HG02763 (cell line): ENCODE measurements at regions not wholly inside any gene's neighbourhood (a gene's known extent, or its start where the extent isn't known, plus 50 kb on each side); places are given as distances from the start of the nearest gene placed in this dataset.
"Not testable (repeated sequence)": the region's sequence is repeated elsewhere in the genome, so short reads cannot be mapped to it uniquely, and the experiment has no call there.

Source experiments
- ATAC-seq: cut with Tn5 transposase; IDR thresholded peaks from one replicate; pipeline ENCODE4 v1.9.1; 2021; ENCODE audit warnings: mild to moderate bottlenecking, moderate library complexity; ENCODE audit not compliant: unreplicated experiment

- no peak for ATAC-seq
Observed at GRCh38 chr6:137968901-137969300, 101.8 kb downstream of the TNFAIP3 start.

- ATAC-seq: no peak
Observed at GRCh38 chr6:137969874-137970273, 102.8 kb downstream of the TNFAIP3 start.

DNA sequence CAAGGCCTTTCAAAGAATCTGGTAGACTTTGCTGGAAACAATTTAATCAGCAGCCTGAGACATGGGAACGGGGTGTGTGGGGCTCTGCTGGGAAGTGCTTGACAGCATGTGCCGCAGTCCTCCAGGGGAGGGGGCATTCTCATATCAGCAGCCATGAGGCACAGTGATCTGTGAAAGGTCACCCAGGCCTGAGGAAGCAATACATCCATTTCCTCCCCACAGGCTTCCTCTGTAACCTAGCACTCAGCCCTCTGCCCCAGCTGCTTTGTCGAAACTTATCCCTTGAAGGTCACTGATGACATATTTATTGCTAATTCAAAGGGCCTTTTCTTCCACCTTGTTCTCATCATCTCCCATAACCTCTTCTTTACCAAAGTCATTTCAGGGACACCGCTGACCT is 103.3 kb downstream of the TNFAIP3 start:
- ATAC-seq: no peak

GRCh38 chr6:137973201-137973600 is 106.1 kb downstream of the TNFAIP3 start:
- no peak for ATAC-seq

GRCh38 chr6:137975188-137975940 is 108.3 kb downstream of the TNFAIP3 start:
- ATAC-seq: peak; percentile 41

DNA sequence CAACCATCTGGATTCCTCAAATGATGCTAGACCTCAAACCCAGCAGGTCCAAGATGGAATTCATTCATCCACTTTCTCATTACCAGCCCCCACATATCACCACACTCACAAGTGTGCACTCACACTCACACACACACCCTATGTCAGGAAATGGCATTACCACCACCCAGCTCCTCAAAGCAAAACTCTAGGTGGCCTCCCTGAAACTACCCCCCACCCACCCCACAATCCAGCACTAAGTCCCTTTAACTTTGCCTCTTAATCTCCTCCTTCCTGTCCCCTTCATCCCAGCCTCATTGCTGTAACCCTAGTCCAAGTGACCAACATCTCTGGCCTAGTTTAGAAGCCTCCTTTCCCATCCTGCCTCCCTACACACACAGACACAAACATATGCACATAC is 109.4 kb downstream of the TNFAIP3 start:
- no peak for ATAC-seq

GRCh38 chr6:137977206-137977605 is 110.1 kb downstream of the TNFAIP3 start:
- ATAC-seq: no peak

GRCh38 chr6:137977814-137978213 is 110.8 kb downstream of the TNFAIP3 start:
- no peak for ATAC-seq

GRCh38 chr6:137978252-137978896 is 111.3 kb downstream of the TNFAIP3 start:
- ATAC-seq: no peak

DNA sequence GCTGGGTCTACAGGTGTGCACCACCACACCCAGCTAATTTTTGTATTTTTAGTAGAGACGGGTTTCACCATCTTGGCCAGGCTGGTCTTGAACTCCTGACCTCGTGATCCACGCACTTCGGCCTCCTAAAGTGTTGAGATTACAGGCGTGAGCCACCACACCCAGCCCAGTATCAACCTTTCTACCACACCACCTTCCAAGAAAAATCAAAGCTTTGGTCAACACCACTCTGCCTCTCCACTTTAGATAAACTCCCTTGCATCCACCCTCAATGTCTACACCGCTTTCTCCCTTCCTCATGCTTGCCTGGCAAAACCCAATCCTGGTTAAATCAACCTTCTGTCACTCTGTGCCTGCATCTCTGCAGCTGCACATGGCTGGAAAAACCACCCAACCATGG is 112.2 kb downstream of the TNFAIP3 start:
- ATAC-seq: not testable (repeated sequence)

DNA sequence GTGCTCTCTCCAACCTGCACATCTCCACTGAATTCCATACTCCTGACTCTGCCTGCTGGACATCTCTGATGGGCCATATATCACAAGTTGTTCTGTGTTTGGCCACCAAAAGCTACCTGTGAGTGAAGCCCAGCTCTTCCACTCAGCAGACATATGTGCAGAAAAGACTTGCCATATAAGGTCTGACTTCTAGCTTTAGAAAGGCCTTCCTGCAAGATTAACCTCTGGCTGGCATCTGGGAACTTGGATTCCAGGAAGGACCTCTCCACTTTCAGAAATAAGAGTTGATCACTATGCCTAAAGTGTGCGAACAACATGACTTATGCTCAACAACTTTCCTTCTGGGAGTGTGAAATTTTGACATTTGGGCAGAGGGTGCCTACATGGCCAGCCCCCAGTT is 113.7 kb downstream of the TNFAIP3 start:
- ATAC-seq: no peak

DNA sequence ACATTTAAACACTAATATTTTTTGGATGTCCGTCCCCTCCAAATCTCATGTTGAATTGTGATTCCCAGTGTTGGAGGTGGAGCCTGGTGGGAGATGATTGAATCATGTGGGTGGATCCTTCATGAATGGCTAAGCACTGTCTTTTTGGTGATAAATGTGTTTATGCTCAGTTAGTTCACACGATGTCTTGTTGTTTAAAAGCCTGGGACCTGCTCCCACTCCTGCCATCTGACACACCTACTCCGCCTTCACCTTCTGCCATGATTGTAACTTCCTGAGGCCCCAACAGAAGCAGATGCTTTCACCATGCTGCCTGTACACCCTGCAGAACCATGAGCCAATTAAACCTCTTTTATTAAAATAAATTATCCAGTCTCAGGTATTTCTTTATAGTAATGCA is 114.7 kb downstream of the TNFAIP3 start:
- ATAC-seq: no peak

DNA sequence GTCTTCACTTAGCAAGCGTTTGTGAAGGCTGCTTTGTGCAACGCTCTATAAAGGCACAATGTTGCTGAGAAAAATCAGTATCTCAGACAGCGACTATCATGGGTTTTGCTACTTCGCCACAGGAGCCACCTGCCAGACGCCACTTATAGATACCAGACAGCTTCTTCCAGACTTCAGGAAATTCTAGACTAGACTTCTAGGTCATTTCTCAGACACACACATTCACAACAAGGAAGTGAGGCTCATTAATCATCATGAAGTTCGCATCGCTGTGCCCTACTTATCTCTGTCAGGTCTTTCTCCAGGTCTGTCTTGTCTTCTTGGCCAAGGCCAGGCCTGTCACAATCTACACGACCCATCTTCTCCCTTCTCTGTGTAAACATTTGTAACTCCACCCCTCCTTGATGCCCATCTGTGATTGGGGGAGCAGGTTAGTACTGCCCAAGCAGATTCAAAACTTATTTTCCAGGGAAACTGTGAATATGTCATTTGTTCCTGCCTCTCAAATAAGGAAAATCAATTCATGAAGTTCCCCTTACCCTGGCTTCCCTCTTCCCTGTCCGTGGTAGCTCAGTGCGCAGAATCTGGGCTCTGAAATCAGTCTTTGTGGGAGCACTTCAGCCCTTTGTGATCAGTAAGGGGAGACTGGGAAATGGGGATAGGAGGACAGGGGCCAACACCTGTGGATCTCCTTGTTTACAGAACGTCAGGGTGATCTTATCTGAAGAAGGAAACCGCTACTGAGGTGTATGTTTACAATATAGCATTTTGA is 115.5 kb downstream of the TNFAIP3 start:
- ATAC-seq: no peak

DNA sequence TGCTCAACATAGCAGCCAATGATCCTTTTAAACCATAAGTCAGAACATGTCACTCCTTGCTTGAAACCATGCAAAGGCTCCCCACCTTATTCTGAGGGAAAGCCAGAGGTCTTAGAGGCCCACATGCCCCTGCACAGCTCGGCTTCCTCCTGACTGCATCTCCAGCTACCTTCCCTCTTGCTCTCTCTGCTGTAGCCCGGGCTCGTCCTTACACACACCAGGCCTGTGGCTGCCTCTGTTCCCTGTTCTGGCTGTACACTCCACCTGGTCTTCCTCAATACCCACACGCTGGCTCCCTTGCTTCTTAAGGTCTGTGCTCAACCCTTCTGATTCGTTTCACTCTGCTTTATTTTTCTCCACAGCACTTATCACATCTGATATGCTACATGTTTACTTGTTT is 116.2 kb downstream of the TNFAIP3 start:
- ATAC-seq: no peak

DNA sequence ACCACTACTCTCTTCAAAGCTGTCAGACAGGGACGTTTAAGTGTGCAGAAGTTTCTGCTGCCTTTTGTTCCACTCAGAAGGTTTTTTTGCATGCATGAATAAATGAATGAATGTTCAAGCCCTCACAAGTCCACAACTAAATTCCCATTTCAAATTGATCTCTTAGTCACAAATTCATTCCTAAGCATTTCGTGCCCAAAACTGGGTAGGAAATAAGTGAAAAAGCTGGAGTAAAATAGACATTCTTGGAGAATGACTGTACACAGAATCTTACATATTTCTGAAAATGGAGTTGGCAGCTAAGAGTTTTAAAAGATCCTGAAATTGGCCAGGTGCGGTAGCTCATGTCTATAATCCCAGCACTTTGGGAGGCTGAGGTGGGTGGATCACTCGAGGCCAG is 117.6 kb downstream of the PERP start:
- no peak for ATAC-seq

GRCh38 chr6:137995371-137995770 is 111.8 kb downstream of the PERP start:
- no peak for ATAC-seq

GRCh38 chr6:137998461-137999019 is 108.7 kb downstream of the PERP start:
- ATAC-seq: no peak

DNA sequence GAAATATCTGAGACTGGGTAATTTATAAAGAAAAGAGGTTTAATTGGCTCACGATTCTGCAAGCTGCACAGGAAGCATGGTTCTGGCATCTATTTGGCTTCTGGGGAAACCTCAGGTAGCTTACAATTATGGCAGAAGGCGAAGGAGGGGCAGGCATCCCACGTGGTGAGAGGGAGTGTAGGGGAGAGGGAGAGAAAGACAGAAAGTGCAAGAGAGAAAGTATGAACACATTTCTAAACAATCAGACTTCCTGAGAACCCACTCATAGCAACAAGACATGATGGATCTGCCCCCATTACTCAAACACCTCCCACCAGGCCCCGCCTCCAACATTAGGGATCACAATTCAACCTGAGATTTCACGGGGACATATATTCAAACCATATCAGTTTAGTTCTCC is 107.4 kb downstream of the PERP start:
- no peak for ATAC-seq

DNA sequence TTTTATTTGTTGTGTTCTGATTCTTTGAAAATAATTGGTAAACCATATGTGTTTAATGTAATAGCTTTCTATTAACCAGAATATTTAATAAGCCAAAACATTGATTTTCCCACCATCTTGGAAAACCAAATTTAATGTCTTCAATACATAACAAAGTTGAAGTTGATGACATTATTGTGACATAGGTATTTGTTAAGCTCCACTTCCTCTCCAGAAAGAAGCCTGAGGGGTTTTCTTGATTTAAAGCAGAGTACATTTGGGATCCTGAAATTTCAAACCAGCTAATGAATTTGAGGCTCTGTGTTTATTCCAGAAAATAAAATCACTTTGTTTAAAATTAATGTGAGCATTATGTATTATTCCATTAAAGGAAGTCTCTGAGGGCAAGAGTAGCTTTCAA is 106.3 kb downstream of the PERP start:
- no peak for ATAC-seq

- no peak for ATAC-seq
Observed at GRCh38 chr6:138001750-138002349, 105.4 kb downstream of the PERP start.
